Cerebellar nuclear complex (tissue), 1 donor: ENCODE measurements at regions not wholly inside any gene's neighbourhood (a gene's known extent, or its start where the extent isn't known, plus 50 kb on each side); places are given as distances from the start of the nearest gene placed in this dataset.
A peak's percentile ranks its signal among the peaks of the same experiment; 100 is the strongest.

Source experiments
- DNase-seq, 2 experiments: peaks; one replicate each; lab custom pipeline; 2025; lab: John Stamatoyannopoulos, UW

GRCh38 chr1:235925016-235925415 is 58.3 kb upstream of the LYST start:
- no peak for DNase-seq

- no peak for DNase-seq
Observed at GRCh38 chr1:235923466-235924021, 56.8 kb upstream of the LYST start.

GRCh38 chr1:235920596-235921375 is 54.1 kb upstream of the LYST start:
- DNase-seq, result no peak

- no peak for DNase-seq
Observed at GRCh38 chr1:235919833-235920441, 53.2 kb upstream of the LYST start.

GRCh38 chr1:235919127-235919832 is 52.6 kb upstream of the LYST start:
- no peak for DNase-seq

GRCh38 chr1:235918465-235918864 is 51.8 kb upstream of the LYST start:
- no peak for DNase-seq

GRCh38 chr1:235918032-235918431 is 51.3 kb upstream of the LYST start:
- DNase-seq, result peak; percentile 23 to 71

GRCh38 chr1:235917267-235917811 is 50.6 kb upstream of the LYST start:
- no peak for DNase-seq
